ENCODE measurements at regions not wholly inside any gene's neighbourhood (a gene's known extent, or its start where the extent isn't known, plus 50 kb on each side); places are given as distances from the start of the nearest gene placed in this dataset.
"Not testable (repeated sequence)": the region's sequence is repeated elsewhere in the genome, so short reads cannot be mapped to it uniquely, and the experiment has no call there.

DNA sequence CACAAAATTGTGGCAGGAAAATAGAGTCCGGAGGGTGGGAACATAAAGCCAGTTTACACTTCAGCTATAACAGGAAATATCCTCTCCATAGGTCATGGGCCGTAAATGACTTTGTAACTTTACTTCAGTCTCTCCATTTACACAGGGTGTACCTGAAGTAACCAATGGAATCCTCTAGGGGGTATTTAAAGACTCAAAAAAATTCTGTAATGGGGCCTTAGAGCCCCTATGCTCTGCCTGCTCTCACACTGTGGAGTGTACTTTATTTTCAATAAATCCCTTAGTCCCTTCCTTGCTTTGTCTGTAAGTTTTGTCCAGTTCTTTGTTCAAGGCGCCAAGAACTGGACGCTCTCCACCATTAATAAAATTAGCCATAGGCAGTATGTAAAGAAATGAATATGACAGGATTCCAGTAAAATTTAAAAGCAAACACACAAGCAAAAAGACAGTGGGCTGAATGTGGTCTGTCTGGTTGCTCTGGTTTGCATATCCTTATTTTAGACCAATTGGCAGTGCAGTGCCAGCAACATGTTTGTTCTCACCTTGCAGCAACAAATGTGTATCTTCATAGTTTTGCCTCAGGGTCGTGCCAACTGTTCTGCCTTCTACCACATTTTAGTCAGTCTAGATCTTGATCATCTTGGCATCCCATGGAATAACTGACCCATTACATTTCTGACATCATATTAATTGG, 801.5 kb upstream of the SPRY2 start:
- H3K27me3 Mint-ChIP-seq (ENCODE audit: low read depth in 3 of 3): peaks cover 0 to 1% (median 0%) of the 10 kb centered on the region in 3 donors
- H3K36me3 Mint-ChIP-seq: no peaks in the 10 kb centered on the region
- no peaks in the 10 kb centered on the region for H3K4me1 Mint-ChIP-seq
- H3K9me3 Mint-ChIP-seq: peaks cover 0 to 11% (median 2%) of the 10 kb centered on the region in 6 donors
- no peak overlapping the region for H3K27ac Mint-ChIP-seq
- no peak overlapping the region for H3K4me3 Mint-ChIP-seq
- no peak for DNase-seq

DNA sequence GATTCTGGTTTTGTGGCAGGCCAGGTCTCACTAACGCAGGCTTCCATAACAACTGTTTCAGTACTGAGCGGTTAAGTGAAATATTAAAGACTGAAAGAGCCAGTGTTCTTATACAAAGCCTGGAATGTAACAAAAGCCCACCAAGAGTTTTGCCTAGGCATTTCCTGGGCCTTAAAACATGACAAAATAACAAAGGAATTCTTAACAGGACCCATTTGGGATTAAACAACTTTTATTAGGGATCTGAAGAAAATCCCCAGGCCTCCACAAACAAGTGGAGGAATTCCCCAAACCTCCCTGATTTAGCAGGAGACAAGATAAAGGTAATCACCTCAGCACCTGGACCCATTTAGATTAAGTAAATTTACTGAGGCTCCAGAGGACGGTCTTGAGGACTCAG, 799.7 kb upstream of the SPRY2 start:
- Mint-ChIP-seq H3K27me3 (ENCODE audit: low read depth in 3 of 3) (peaks cover 0 to 1% (median 0%) of the 10 kb centered on the region in 3 donors), H3K9me3 (peaks cover 0 to 9% (median under 1%) of the 10 kb centered on the region in 6 donors), H3K36me3 (no peaks in the 10 kb centered on the region), H3K27ac (no peak overlapping the region), H3K4me1 (no peaks in the 10 kb centered on the region), H3K4me3 (no peak overlapping the region)
- DNase-seq: no peak

DNA sequence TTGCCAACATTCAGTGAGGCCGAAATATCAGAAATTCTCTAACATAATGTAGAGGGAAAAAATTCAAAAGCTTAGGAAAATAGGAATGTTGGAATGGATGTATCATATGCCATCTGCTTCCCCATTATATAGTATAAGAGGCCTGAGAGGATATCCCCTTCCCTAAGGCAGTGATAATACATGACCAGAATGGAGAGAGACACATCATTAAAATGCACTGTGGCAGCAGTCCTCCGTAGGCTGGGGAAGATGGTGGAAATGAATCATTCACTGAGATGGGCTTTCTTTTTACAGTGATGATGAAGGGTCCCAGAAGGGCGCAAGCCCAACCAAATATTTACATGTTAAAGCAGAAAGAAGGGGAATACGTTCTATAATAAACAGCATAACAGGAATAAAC, 799.1 kb upstream of the SPRY2 start:
- Mint-ChIP-seq H3K9me3 (peaks cover 0 to 9% (median 0%) of the 10 kb centered on the region in 6 donors), H3K27me3 (ENCODE audit: low read depth in 3 of 3) (peaks cover 0 to 1% (median 0%) of the 10 kb centered on the region in 3 donors), H3K4me1 (no peaks in the 10 kb centered on the region), H3K36me3 (no peaks in the 10 kb centered on the region), H3K27ac (no peak overlapping the region), H3K4me3 (no peak overlapping the region)
- DNase-seq: no peak

DNA sequence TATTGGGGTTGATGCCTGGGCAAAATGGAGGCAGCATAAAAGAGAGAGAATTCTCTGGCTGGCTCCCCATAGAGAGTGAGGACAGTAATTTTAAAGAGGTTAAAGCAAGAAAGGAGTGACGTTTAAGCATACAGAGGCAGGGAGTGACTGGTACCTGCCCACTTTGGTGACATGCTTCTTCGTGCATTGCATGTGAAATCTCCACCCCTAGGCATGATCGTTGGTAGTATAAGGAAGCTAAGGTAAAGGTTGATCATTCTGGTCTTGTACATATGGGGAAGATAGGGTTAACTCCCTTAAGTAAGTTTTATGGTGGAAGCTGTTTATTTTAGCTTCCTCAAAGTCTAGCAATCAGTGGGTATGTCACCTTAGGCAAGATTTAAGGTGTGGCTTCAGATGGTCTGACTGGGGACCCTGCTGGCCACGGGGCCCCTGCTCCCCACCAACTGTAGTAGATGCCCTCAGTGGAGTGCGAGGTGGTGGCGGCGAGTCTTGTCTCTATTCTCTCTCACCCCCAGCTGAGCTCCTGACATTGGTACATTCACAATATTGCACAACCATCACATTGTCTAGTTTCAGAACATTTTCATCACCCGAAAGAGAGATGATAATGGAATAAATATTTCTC, 797.5 kb upstream of the SPRY2 start:
- H3K4me3 Mint-ChIP-seq: no peak overlapping the region
- peaks cover 0 to 9% (median 0%) of the 10 kb centered on the region in 6 donors for H3K9me3 Mint-ChIP-seq
- no peaks in the 10 kb centered on the region for H3K36me3 Mint-ChIP-seq
- no peak for DNase-seq
- no peaks in the 10 kb centered on the region for H3K4me1 Mint-ChIP-seq
- H3K27ac Mint-ChIP-seq: no peak overlapping the region
- peaks cover 0 to 1% (median 0%) of the 10 kb centered on the region in 3 donors for H3K27me3 Mint-ChIP-seq (ENCODE audit: low read depth in 3 of 3)

- H3K27me3 Mint-ChIP-seq (ENCODE audit: low read depth in 3 of 3): no peaks in the 10 kb centered on the region
- H3K4me3 Mint-ChIP-seq: no peak overlapping the region
- H3K9me3 Mint-ChIP-seq: peaks cover 0 to 23% (median 7%) of the 10 kb centered on the region in 6 donors
- no peak overlapping the region for H3K27ac Mint-ChIP-seq
- no peaks in the 10 kb centered on the region for H3K4me1 Mint-ChIP-seq
- no peak for DNase-seq
- H3K36me3 Mint-ChIP-seq: no peaks in the 10 kb centered on the region
Measured at GRCh38 chr13:81133066-81133465, 792.1 kb upstream of the SPRY2 start.

GRCh38 chr13:81117416-81117815, 776.5 kb upstream of the SPRY2 start:
- no peaks in the 10 kb centered on the region for H3K27me3 Mint-ChIP-seq (ENCODE audit: low read depth in 3 of 3)
- no peaks in the 10 kb centered on the region for H3K36me3 Mint-ChIP-seq
- DNase-seq: no peak
- no peak overlapping the region for H3K27ac Mint-ChIP-seq
- no peak overlapping the region for H3K4me3 Mint-ChIP-seq
- no peaks in the 10 kb centered on the region for H3K4me1 Mint-ChIP-seq
- H3K9me3 Mint-ChIP-seq: peaks cover 2 to 11% (median 5%) of the 10 kb centered on the region in 6 donors

- H3K27me3 Mint-ChIP-seq (ENCODE audit: low read depth in 3 of 3): no peaks in the 10 kb centered on the region
- peak overlapping the region in 1 of 6 donors; percentile 1 for H3K27ac Mint-ChIP-seq
- no peaks in the 10 kb centered on the region for H3K36me3 Mint-ChIP-seq
- no peak for DNase-seq
- no peaks in the 10 kb centered on the region for H3K4me1 Mint-ChIP-seq
- H3K4me3 Mint-ChIP-seq: peak overlapping the region in 1 of 5 donors; percentile 54
- peaks cover 2 to 11% (median 5%) of the 10 kb centered on the region in 6 donors for H3K9me3 Mint-ChIP-seq
Measured at GRCh38 chr13:81116461-81117282, 775.7 kb upstream of the SPRY2 start.

DNA sequence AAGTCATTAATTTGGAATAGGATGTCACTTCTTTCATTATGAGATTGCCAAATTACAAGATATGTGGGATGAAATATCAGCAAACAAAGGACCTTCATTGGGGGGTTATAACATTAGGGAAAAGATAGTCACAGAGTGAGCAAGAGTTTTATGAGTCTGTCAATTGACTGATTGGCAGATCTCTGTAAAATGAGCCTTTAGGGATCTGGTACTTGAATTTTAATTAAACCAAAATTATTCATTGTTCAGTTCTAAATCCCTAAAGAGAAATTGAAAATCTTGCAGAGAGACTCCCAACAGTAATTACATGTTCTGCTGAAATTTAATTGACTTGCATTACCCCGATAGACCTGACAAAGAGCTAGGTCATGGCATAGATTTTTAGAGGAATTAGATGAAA, 768.1 kb upstream of the SPRY2 start:
- Mint-ChIP-seq H3K9me3 (peaks cover 0 to 7% (median 3%) of the 10 kb centered on the region in 6 donors), H3K27ac (no peak overlapping the region), H3K4me3 (no peak overlapping the region), H3K4me1 (no peaks in the 10 kb centered on the region), H3K27me3 (ENCODE audit: low read depth in 3 of 3) (no peaks in the 10 kb centered on the region), H3K36me3 (no peaks in the 10 kb centered on the region)
- DNase-seq: no peak

- Mint-ChIP-seq H3K4me1 (no peaks in the 10 kb centered on the region), H3K27ac (no peak overlapping the region), H3K9me3 (peaks cover 0 to 11% (median 3%) of the 10 kb centered on the region in 6 donors), H3K4me3 (no peak overlapping the region), H3K27me3 (ENCODE audit: low read depth in 3 of 3) (no peaks in the 10 kb centered on the region), H3K36me3 (no peaks in the 10 kb centered on the region)
- DNase-seq: no peak
Measured at GRCh38 chr13:81106348-81106747, 765.4 kb upstream of the SPRY2 start.

DNA sequence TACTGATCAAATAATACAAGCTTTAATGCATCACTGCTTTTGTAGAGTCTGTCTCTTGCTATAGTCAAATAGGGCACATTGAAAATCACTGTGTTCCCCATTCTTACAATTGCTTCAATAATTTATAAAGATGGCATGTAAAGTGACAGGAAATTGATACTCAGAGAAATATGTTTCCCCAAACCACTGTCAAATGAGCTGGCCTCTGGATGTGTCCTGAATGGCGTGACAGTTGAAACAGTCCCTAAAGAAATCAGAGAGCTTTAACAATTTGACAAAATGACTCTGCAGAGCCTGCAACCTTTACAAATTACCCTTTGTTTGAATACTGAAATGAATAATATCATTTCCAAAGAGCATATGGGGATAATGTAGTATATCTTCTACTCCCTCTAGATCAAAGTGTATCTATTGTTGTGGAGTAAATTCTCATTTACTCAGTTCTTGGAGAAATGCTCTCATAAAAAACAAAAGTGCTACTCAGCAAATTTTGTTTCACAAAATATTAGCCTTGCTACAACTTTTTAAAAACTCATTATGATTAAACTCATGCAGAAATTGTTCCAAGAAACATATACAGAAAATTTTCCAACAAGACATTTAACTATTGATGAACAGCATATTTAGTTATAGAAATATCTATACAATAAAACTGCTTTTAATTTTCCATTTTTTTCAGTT, 763.2 kb upstream of the SPRY2 start:
- no peak overlapping the region for H3K4me3 Mint-ChIP-seq
- H3K27me3 Mint-ChIP-seq (ENCODE audit: low read depth in 3 of 3): no peaks in the 10 kb centered on the region
- H3K27ac Mint-ChIP-seq: no peak overlapping the region
- no peak for DNase-seq
- H3K9me3 Mint-ChIP-seq: peaks cover 0 to 11% (median 3%) of the 10 kb centered on the region in 6 donors
- H3K36me3 Mint-ChIP-seq: no peaks in the 10 kb centered on the region
- no peaks in the 10 kb centered on the region for H3K4me1 Mint-ChIP-seq

DNA sequence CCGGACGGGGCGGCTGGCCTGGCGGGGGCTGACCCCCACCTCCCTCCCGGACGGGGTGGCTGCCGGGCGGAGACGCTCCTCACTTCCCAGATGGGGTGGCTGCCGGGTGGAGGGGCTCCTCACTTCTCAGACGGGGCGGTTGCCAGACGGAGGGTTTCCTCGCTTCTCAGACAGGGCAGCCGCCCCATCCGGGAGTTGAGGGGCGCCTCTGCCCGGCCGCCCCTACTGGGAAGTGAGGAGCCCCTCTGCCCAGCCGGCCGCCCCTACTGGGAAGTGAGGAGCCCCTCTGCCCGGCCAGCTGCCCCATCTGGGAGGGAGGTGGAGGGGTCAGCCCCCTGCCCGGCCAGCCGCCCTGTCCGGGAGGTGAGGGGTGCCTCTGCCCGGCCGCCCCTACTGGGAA, 761.1 kb upstream of the SPRY2 start:
- not testable (repeated sequence) for H3K27me3 Mint-ChIP-seq (ENCODE audit: low read depth in 3 of 3); H3K27ac Mint-ChIP-seq; H3K4me1 Mint-ChIP-seq; H3K36me3 Mint-ChIP-seq; H3K4me3 Mint-ChIP-seq; DNase-seq
- peaks cover 0 to 14% (median 7%) of the 10 kb centered on the region in 6 donors for H3K9me3 Mint-ChIP-seq

DNA sequence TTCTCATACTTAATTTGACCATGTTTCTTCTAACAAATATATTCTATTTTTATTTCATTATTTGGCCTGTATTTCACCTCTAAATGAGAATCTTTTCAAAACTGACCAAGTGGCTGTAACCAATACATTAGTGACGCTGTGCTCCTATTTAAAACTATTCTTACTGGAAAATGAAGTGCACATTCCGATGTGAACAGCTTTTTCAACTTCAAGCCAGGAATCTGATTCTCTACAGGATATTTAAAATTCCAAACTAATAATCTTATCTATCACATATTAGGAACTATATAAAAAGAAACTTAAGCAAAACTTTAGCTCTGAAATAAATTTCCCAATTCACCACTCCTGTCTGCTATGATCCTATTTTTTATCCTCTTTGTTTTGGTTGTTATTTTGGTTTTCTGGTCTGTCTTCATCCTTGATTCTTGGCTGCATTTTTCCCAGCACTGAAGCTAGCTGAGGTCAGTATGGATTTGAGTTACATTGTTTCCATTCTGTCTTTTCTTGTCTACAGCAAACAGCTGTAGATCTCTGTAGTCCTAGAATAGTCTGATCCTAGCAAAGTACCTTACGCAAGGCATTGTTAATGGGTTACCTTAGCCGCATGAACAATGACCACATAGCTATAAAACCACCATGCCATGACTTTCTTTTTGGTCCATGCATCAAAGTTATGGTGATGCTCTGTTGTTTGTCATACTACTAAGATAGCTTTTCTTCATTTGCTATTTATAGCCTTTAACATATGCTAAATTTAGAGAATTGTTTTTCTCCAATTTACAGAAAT, 748.6 kb upstream of the SPRY2 start:
- Mint-ChIP-seq H3K36me3 (no peaks in the 10 kb centered on the region), H3K9me3 (peaks cover 0 to 10% (median 4%) of the 10 kb centered on the region in 6 donors), H3K4me1 (no peaks in the 10 kb centered on the region), H3K4me3 (no peak overlapping the region), H3K27ac (no peak overlapping the region), H3K27me3 (ENCODE audit: low read depth in 3 of 3) (peaks cover 0 to 2% (median 0%) of the 10 kb centered on the region in 3 donors)
- no peak for DNase-seq

DNA sequence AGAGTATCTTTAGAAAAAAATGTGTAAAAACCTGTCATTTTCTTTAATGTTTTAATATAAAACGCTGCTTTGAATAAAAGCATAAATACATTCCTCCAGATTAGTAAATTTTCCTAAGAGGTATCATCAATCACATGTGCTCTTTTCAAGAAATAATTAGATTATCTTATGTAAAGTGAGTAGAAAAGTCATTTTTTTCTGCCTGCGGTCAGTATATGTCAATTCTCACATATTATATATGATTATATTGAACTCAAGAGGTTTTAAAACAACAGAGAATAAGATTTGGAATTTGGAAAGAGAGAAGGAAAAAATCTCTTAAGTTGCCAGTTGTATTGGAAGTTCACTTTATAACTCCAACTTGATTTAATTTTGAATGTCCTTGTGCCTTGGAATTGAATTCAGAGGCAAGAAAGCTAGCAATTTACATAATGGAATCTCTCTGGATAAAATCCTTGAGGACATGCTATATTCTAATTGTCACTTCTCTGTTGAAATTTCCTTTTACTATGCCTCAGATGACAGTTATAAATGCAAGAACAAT, 740.1 kb upstream of the SPRY2 start:
- peaks cover 0 to 2% (median 0%) of the 10 kb centered on the region in 3 donors for H3K27me3 Mint-ChIP-seq (ENCODE audit: low read depth in 3 of 3)
- no peak for DNase-seq
- no peaks in the 10 kb centered on the region for H3K4me1 Mint-ChIP-seq
- peaks cover 0 to 14% (median 2%) of the 10 kb centered on the region in 6 donors for H3K9me3 Mint-ChIP-seq
- no peaks in the 10 kb centered on the region for H3K36me3 Mint-ChIP-seq
- no peak overlapping the region for H3K4me3 Mint-ChIP-seq
- H3K27ac Mint-ChIP-seq: no peak overlapping the region

Data from immature natural killer cell (primary cell).